Activated naive CD8-positive, alpha-beta T cell treated with anti-CD3 and anti-CD28 coated beads, Interleukin-2, amount 50 U/mL, for 24 hours (primary cell): ENCODE measurements at regions not wholly inside any gene's neighbourhood (a gene's known extent, or its start where the extent isn't known, plus 50 kb on each side); places are given as distances from the start of the nearest gene placed in this dataset.

ENCODE experiments used
- ATAC-seq: fragments of 150-1000 bp; cut with Tn5 transposase; one replicate; pipeline ENCODE4 v1.10.0; 2021
- DNase-seq: peaks from one replicate; pipeline ENCODE4 v3.0.0; 2021
- H3K27ac Mint-ChIP-seq: one replicate; pipeline ENCODE4 v1.8.0; 2021; ENCODE audit warnings: mild to moderate bottlenecking, mixed read lengths
- H3K27me3 Mint-ChIP-seq: one replicate; pipeline ENCODE4 v1.8.0; 2021; ENCODE audit warnings: mixed read lengths
- H3K36me3 Mint-ChIP-seq: one replicate; pipeline ENCODE4 v1.8.0; 2021; ENCODE audit warnings: low read depth, mixed read lengths
- H3K4me1 Mint-ChIP-seq: one replicate; pipeline ENCODE4 v1.8.0; 2021; ENCODE audit warnings: mixed read lengths
- H3K4me3 Mint-ChIP-seq: one replicate; pipeline ENCODE4 v1.8.0; 2021; ENCODE audit warnings: mild to moderate bottlenecking, moderate library complexity, mixed read lengths
- H3K9me3 Mint-ChIP-seq: one replicate; pipeline ENCODE4 v1.8.0; 2021; ENCODE audit warnings: mixed read lengths

DNA sequence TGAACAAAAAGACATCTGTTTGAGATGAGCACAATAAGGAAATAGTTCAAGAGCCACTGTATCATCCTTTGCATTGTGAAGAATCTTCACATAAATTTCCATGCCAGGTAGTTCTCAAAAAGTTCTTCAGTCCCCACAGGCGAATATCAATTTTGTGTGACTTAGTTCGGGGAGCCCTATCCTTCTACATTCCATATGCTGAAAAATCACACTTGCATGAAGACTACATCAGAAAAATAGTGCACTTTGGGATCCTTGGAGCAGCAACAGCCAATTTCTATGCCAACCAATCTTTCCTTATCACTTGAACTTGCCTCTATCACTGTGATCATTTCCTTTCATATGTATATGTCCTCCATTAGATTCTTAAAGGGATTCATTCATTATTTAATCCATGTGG is 830.6 kb upstream of the POU3F3 start:
- no peaks in the 10 kb centered on the region for H3K36me3 Mint-ChIP-seq
- no peak overlapping the region for H3K27ac Mint-ChIP-seq
- no peak for DNase-seq
- no peaks in the 10 kb centered on the region for H3K4me1 Mint-ChIP-seq
- no peaks in the 10 kb centered on the region for H3K9me3 Mint-ChIP-seq
- ATAC-seq, result no peak
- no peak overlapping the region for H3K4me3 Mint-ChIP-seq
- no peaks in the 10 kb centered on the region for H3K27me3 Mint-ChIP-seq

DNA sequence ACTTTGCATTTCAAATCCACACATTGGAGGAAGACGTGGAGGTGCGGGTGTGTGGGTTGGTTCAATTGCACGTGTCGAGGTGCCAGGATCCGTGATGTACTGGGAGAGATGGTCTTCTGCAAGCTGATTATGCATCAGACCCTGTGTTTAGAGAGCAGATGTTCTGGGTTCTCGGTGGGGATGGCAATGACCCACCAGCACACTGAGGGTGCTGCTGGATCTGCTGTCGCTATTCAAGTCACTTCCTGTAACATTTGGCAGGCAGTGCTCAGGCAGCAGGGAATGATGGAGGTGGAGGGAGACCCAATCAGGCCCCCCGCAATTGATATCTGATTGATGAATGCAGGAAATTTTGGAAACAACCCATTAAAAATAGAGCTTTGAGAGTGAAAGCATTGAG is 830.1 kb upstream of the POU3F3 start:
- no peaks in the 10 kb centered on the region for H3K36me3 Mint-ChIP-seq
- H3K4me1 Mint-ChIP-seq, result no peaks in the 10 kb centered on the region
- no peak for ATAC-seq
- no peak for DNase-seq
- no peak overlapping the region for H3K27ac Mint-ChIP-seq
- H3K9me3 Mint-ChIP-seq, result no peaks in the 10 kb centered on the region
- no peak overlapping the region for H3K4me3 Mint-ChIP-seq
- H3K27me3 Mint-ChIP-seq, result no peaks in the 10 kb centered on the region

DNA sequence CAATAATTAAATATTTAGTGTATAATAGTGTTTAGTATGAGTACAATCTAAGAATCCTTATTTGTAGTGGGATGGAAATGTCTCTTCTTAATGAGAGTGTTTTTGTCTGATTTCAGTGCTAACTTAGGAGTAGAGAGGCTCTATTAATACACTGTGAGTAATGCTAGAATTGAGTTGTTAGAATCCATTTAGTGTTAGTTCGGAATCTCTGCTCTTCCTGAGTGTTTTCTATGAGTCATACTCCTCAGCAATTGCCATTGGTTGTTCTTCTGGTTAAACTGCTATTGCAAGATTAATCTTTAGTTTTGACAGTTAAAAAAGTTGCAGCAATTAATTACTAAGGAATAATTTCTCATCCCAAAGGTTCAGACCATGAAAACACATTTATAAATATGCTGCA is 828.6 kb upstream of the POU3F3 start:
- H3K4me3 Mint-ChIP-seq, result no peak overlapping the region
- H3K27me3 Mint-ChIP-seq, result no peaks in the 10 kb centered on the region
- no peak for ATAC-seq
- H3K27ac Mint-ChIP-seq, result no peak overlapping the region
- DNase-seq, result no peak
- no peaks in the 10 kb centered on the region for H3K9me3 Mint-ChIP-seq
- no peaks in the 10 kb centered on the region for H3K36me3 Mint-ChIP-seq
- no peaks in the 10 kb centered on the region for H3K4me1 Mint-ChIP-seq

DNA sequence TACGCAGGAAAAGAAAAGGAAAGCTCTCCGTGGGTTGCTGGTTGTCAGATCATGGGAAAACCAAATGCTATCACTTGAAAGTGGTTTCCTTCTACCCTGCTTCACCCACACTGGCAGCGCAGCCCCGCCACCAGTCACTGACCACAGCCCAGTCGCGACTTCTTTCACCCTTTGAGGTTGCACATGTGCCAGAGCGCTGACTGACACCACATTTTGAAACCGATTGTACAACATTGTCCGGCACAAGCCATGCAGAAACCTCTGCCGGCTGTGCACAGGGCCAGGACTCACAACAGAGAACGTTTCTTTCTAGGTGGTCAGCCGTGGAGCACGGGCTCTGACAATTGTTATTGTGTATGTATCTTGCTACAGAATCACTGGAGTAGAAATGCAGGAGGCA is 827.2 kb upstream of the POU3F3 start:
- H3K27ac Mint-ChIP-seq, result no peak overlapping the region
- ATAC-seq (no peak), DNase-seq (no peak)
- no peak overlapping the region for H3K4me3 Mint-ChIP-seq
- no peaks in the 10 kb centered on the region for H3K27me3 Mint-ChIP-seq
- H3K9me3 Mint-ChIP-seq, result no peaks in the 10 kb centered on the region
- no peaks in the 10 kb centered on the region for H3K4me1 Mint-ChIP-seq
- no peaks in the 10 kb centered on the region for H3K36me3 Mint-ChIP-seq

DNA sequence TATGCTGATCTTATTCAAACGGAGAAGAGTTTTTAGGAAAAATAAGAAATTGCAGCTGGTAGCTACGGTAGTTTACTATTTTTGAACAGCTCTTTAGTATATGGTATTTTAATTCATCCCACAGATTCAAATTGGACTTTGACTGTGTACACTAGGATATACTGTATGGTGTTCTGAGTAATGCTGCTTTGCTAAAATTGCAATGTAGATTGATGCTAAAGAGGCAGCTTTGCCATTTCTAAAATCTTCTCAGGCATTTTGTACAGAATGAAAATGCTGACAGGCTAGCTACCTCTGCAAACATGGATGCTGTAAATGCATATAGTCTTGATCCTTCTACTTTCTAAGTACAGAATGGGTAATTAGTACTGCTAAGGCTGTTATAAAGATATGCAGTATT is 826.6 kb upstream of the POU3F3 start:
- ATAC-seq (no peak), DNase-seq (no peak)
- Mint-ChIP-seq H3K4me3 (no peak overlapping the region), H3K27me3 (no peaks in the 10 kb centered on the region), H3K9me3 (no peaks in the 10 kb centered on the region), H3K36me3 (no peaks in the 10 kb centered on the region), H3K27ac (no peak overlapping the region), H3K4me1 (no peaks in the 10 kb centered on the region)

DNA sequence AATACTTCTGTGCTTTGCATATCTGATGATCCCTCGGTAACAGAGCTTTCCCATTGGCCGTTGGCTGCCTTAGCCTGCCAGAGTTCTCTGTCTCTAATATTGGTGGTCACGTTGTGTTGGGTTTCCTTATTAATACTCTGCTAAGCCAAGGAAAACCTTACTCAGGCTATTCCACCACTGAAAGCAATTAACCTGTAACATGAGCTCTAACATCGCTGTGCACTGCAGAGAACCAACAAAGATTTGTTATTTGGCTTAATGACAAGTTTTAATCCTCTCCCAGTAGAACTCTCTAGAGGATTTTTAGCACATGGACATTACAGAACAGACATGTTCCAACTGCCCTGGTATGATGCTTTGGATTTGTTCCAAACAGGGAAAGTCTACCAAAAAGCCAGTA is 825.9 kb upstream of the POU3F3 start:
- Mint-ChIP-seq H3K4me1 (no peaks in the 10 kb centered on the region), H3K27ac (no peak overlapping the region), H3K27me3 (no peaks in the 10 kb centered on the region), H3K4me3 (no peak overlapping the region), H3K9me3 (no peaks in the 10 kb centered on the region), H3K36me3 (no peaks in the 10 kb centered on the region)
- DNase-seq (no peak), ATAC-seq (no peak)

DNA sequence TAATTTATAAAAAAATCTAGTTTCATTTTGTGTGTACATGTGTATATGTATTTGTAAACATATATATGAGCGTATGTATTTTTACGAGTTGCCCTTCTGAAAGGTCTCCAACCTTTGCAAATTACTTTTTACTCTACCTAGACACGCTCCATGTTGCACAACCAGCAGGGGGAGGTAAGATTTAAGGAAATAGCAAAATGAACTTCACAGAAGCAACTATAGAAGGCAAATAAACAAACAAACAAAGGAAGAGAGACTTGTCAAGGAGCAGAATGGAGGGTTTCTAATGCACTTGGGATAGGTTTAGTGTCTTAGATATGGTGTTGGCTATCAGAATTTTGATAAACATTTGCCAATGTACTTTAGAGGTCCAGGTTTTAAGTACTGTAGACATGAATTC is 820.5 kb upstream of the POU3F3 start:
- ATAC-seq, result no peak
- no peak overlapping the region for H3K27ac Mint-ChIP-seq

DNA sequence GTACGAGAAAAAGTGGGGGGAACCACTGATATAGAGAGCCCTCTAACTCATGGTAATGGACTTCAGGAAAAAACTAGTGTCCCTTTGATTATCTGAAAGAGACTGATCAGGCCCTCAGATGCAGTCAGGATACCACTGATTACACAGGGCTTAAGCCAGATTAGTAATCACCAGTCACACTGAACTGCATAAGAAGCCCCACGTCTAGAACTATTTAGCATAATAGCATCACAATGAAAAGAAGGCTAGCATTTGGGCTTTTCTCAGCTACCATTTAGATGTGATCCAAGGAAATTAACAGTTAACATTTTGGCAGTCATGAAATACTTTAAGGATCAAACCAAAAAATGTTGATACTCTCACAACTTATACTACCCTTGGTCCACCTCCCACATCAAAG is 813.1 kb upstream of the POU3F3 start:
- Mint-ChIP-seq H3K27me3 (no peaks in the 10 kb centered on the region), H3K36me3 (no peaks in the 10 kb centered on the region), H3K9me3 (peaks cover 7% of the 10 kb centered on the region), H3K27ac (no peak overlapping the region), H3K4me3 (no peak overlapping the region), H3K4me1 (no peaks in the 10 kb centered on the region)
- ATAC-seq (no peak), DNase-seq (no peak)

More for the DNA sequence above, 820.5 kb upstream of the POU3F3 start:
- H3K4me1 Mint-ChIP-seq, result no peaks in the 10 kb centered on the region
- DNase-seq, result no peak
- H3K4me3 Mint-ChIP-seq, result no peak overlapping the region
- H3K27me3 Mint-ChIP-seq, result no peaks in the 10 kb centered on the region
- peaks cover 7% of the 10 kb centered on the region for H3K9me3 Mint-ChIP-seq
- no peaks in the 10 kb centered on the region for H3K36me3 Mint-ChIP-seq

DNA sequence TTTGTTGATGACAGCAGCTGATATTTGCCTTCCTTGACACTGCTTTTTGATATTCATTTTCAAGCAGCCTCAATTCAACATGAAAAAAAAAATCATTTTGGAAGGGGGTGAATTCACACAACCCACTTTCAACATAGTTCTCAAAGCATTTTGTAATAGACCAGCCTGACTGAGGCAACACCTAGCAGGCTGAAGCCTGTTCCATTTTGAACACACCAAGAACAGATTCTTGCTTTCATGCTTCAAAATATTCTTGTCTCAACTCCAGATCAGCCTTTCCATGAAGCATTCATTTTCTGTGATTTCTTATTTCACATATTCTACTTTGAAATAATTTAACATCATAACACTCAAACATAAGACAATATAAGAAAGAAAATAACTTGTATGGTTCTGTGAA is 812.6 kb upstream of the POU3F3 start:
- H3K27me3 Mint-ChIP-seq, result no peaks in the 10 kb centered on the region
- no peaks in the 10 kb centered on the region for H3K36me3 Mint-ChIP-seq
- H3K27ac Mint-ChIP-seq, result no peak overlapping the region
- peaks cover 4% of the 10 kb centered on the region for H3K9me3 Mint-ChIP-seq
- ATAC-seq (no peak), DNase-seq (no peak)
- no peaks in the 10 kb centered on the region for H3K4me1 Mint-ChIP-seq
- no peak overlapping the region for H3K4me3 Mint-ChIP-seq

DNA sequence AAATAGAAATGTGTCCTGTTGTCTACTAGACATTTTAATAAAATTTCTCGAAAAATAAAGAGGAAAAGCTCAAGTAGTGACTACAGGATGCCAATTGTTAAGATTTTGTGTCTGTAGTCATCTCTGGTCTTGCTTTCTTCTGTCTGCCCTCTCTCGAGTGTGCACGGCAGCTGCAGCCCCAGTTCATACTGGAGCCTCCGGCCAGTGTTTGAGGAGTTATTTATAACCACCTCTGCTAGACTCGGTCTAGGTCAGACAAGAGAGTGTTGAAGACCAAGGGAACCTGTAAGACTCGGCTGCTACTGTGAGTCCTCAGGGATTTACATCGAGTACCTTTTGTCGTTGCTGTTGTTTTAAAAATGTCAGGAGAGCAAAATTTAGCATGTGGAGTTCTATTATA is 810.1 kb upstream of the POU3F3 start:
- Mint-ChIP-seq H3K36me3 (no peaks in the 10 kb centered on the region), H3K27ac (no peak overlapping the region), H3K4me1 (no peaks in the 10 kb centered on the region), H3K9me3 (no peaks in the 10 kb centered on the region), H3K27me3 (no peaks in the 10 kb centered on the region), H3K4me3 (no peak overlapping the region)
- ATAC-seq, result no peak
- no peak for DNase-seq

DNA sequence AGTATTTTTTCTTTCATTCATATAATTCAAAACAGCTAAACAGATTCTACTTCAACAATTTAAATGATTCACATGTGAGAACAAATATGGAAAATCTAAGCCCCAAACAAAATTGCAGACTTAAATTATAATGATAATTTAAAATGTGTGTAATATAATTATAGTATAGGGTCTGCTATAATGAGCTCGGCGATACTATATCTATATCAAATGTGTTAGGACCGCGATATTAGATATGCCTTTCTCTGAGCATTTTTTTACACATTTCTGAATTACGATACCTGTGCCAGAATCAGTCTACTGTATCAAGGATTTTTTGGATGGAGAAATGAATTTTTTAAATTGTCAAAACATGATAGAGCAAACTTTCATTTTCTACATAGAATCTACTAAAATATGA is 808.8 kb upstream of the POU3F3 start:
- no peak overlapping the region for H3K4me3 Mint-ChIP-seq
- H3K27ac Mint-ChIP-seq, result no peak overlapping the region
- no peak for ATAC-seq
- no peaks in the 10 kb centered on the region for H3K4me1 Mint-ChIP-seq
- no peaks in the 10 kb centered on the region for H3K27me3 Mint-ChIP-seq
- DNase-seq, result no peak
- H3K36me3 Mint-ChIP-seq, result no peaks in the 10 kb centered on the region
- H3K9me3 Mint-ChIP-seq, result no peaks in the 10 kb centered on the region

DNA sequence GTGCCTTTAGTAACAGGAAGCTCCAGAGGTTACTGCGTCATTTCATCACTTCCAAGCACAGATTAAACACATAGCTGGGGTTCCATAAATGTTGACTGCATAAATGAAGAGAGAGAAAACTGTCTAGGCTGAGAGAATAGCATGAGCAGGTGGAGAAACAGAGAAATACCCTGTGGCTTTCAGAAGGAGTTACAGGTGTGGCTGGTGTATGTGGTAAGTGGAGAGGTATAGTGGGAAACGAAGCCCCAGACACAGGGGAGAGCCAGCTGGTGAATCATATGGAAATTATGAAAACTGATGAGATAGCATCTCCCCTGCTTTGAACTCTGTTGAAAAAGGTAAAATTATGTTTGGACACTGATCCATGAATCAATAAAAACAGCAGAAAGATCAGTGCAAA is 807.4 kb upstream of the POU3F3 start:
- DNase-seq, result no peak
- Mint-ChIP-seq H3K4me3 (no peak overlapping the region), H3K36me3 (no peaks in the 10 kb centered on the region)

DNA sequence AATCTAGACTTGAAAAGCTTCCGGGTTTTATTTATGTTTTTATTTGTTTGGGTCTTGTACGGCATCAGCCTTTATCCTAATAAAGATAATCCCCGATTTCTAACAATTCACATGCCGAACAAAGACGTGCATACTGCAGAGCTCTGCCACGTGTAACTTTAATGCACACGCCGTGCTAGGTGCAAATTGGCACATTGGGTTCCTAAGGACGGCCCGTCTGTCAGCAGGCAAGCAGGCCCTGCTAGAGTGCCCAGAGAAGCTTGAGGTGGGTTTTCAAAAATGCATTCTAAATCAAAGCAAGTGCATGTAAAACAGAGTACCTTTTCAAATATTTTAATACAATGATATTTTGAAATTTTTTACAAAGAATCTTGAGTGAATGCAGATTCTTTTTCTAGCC is 806.4 kb upstream of the POU3F3 start:
- H3K9me3 Mint-ChIP-seq, result no peaks in the 10 kb centered on the region
- H3K36me3 Mint-ChIP-seq, result no peaks in the 10 kb centered on the region
- H3K27me3 Mint-ChIP-seq, result no peaks in the 10 kb centered on the region
- ATAC-seq, result no peak
- no peaks in the 10 kb centered on the region for H3K4me1 Mint-ChIP-seq
- no peak for DNase-seq
- no peak overlapping the region for H3K27ac Mint-ChIP-seq
- no peak overlapping the region for H3K4me3 Mint-ChIP-seq

More for the DNA sequence above, 807.4 kb upstream of the POU3F3 start:
- Mint-ChIP-seq H3K4me1 (no peaks in the 10 kb centered on the region), H3K27ac (no peak overlapping the region), H3K27me3 (no peaks in the 10 kb centered on the region), H3K9me3 (no peaks in the 10 kb centered on the region)
- no peak for ATAC-seq

DNA sequence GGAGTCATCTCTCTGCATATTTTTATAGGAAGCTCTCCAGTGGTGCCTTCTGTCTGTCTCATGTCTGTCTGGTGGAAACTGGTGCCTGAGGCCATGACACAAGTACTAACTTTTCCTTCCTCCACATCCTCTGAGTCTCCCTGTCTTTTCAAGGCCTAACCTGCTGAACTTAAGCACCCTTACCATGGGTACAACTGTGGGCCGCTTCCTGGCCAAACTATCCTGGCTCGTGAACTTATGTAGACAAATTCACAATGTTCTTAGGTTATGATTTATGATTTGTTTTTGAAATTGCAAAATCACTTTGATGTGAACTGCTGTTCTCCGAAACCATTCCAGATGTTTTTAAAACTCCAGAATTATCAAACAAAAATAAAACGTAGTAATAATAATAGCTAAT is 804.5 kb upstream of the POU3F3 start:
- ATAC-seq, result no peak
- Mint-ChIP-seq H3K27ac (no peak overlapping the region), H3K4me1 (no peaks in the 10 kb centered on the region), H3K27me3 (no peaks in the 10 kb centered on the region), H3K36me3 (no peaks in the 10 kb centered on the region), H3K9me3 (no peaks in the 10 kb centered on the region), H3K4me3 (no peak overlapping the region)
- DNase-seq, result no peak

DNA sequence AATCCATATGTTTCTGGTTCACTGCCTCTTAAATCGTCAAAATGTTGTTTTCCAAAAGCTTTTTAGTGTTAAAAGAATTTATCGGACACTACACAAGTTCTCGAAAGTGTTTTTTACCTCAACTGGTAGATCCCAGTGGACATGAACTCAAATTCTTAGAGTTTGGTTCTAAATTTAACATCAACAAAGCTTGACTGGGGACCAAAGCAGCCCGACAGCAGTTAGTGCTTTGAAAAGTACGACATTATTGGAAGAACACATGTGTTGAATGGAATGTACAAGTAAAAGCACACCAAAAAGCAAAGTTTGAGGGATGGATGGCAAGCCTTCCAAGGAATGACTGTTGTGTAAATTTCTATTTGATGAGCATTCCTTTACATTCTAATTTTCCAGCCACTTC is 803.9 kb upstream of the POU3F3 start:
- ATAC-seq (no peak), DNase-seq (no peak)
- Mint-ChIP-seq H3K27me3 (no peaks in the 10 kb centered on the region), H3K27ac (no peak overlapping the region), H3K9me3 (no peaks in the 10 kb centered on the region), H3K4me3 (no peak overlapping the region), H3K36me3 (no peaks in the 10 kb centered on the region), H3K4me1 (no peaks in the 10 kb centered on the region)

DNA sequence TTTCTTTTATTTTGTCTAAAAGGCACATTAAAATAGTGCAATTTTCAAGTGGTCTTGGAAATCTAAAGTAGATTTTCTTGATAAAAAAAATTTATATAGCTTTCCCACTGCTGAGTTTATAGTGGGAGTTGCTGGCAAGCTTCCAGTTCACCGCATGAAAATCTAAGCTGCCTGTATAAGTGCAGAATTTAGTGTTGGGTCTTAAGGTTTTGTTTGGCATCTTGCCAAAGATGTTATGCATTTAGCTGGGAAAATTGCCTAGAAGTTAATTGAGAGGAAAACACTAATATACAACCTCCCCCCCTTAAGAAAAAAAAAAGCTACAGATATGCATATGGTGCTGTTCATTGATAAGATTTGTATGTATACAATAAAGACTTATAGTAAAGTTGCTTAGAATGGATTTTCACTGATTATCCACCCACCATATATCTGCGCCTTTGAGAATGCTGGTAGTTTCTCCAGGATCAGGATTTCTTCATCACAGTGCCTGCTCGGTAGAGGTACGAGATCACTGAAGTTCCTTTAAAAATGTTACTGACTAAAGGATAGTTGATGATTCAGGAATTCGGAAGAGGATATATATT is 803.2 kb upstream of the POU3F3 start:
- no peak for ATAC-seq
- no peak for DNase-seq
- Mint-ChIP-seq H3K9me3 (no peaks in the 10 kb centered on the region), H3K27ac (no peak overlapping the region), H3K27me3 (no peaks in the 10 kb centered on the region), H3K36me3 (no peaks in the 10 kb centered on the region), H3K4me1 (no peaks in the 10 kb centered on the region), H3K4me3 (no peak overlapping the region)
